Stimulated activated CD4-positive, alpha-beta T cell treated with anti-CD3 and anti-CD28 coated beads, Interleukin-2, amount 100 ng/mL, for 48 hours (primary cell): ENCODE measurements at regions not wholly inside any gene's neighbourhood (a gene's known extent, or its start where the extent isn't known, plus 50 kb on each side); places are given as distances from the start of the nearest gene placed in this dataset.

Experiments
- DNase-seq, 2 donors: peaks; one replicate each; pipeline ENCODE4 v3.0.0-alpha.2; 2020

DNA sequence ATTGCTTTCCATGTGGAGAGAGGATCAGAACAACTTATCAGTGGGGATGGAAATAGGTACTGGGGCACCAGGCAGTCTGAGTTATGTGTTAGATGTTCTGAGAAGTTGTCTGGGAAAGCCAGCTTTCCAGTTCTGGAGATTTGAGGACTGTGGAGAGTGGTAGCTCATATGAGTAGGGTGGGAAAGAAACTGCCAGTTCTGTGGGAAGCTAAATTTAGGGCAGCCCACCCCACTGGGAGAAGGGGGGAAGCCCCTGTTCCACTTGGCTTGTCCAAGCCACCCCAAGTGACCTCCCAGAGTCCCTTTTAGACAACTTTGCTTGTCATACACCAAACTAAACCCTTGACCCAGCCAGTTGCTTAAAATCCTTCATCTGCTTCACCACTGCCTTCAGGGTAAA, 189.5 kb downstream of the REEP3 start:
- no peak for DNase-seq

DNA sequence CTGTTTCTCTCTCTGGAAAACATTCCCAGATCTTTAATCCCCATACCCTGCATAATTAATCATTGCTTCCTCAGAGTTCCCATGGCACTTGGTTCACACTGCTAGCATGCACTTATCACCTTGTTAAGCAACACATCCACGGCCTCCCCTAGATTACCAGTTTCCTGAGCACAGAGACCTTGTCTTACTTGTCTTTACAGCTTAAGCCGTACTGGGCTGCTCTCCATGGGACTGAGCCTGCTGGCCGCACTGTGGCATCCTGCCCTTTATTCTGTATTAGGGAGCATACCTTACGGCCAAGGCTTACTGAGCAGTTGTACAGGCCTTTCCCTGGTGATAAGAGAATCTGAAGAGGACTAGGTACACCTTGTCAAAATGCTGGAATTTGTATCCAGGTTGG, 190.2 kb downstream of the REEP3 start:
- DNase-seq, result no peak

DNA sequence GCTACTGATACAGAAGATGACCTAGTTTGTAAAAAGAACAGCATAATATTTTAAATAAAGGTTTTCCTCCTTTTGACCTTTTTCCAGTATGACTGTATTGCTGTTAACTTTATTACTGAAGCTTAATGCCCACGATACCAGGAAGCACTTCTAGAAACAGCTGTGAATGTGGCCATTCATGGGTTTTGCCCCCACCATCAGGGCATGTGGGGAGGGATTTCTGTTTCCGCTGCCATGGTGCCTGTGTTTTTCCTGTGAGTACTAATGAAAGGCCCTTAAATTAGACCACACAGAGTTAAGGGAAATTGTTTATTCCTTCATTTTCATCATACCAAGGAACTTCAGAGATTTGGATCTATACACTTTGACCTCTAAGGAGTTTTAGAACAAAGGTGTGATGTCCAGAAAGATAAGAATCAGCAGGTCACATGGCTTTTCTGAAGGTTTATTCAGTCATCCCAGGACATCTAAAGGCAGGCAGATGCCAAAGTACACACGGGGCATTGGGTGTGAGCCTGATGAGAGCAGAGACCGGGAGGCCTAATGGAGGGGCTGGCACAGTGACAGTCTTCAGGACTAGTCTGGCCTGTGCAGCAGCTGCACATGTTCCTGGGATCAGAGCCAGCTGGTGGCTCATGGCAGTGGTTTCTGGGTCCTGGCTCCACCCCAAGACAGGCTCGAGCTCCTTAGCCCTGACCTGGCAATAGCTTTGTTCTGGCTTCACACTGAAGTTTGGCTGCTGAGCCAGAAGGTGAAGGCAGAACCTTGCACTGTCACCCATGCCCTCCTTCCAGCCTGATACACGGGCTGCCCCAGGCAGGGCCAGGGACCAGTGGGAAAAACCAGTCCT, 190.9 kb downstream of the REEP3 start:
- no peak for DNase-seq

DNA sequence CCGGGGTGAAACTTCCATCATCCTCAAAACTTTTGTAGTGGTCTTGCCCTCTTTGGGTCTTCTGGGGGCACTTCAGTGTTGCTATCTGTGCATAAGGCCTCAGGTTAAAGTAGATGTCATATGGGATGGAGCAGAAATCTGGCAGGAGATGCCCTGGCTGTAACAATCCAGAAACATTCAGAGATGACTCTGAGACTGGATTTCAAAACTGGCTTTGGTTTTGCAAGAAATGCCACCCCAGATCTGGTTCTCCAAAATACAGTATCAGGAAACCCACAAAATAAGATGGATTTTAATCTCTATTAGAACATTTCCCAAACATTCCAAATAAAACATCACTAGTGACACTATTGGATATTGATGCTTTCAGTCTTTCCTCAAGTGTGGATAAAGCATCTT, 191.5 kb downstream of the REEP3 start:
- DNase-seq, result no peak

DNA sequence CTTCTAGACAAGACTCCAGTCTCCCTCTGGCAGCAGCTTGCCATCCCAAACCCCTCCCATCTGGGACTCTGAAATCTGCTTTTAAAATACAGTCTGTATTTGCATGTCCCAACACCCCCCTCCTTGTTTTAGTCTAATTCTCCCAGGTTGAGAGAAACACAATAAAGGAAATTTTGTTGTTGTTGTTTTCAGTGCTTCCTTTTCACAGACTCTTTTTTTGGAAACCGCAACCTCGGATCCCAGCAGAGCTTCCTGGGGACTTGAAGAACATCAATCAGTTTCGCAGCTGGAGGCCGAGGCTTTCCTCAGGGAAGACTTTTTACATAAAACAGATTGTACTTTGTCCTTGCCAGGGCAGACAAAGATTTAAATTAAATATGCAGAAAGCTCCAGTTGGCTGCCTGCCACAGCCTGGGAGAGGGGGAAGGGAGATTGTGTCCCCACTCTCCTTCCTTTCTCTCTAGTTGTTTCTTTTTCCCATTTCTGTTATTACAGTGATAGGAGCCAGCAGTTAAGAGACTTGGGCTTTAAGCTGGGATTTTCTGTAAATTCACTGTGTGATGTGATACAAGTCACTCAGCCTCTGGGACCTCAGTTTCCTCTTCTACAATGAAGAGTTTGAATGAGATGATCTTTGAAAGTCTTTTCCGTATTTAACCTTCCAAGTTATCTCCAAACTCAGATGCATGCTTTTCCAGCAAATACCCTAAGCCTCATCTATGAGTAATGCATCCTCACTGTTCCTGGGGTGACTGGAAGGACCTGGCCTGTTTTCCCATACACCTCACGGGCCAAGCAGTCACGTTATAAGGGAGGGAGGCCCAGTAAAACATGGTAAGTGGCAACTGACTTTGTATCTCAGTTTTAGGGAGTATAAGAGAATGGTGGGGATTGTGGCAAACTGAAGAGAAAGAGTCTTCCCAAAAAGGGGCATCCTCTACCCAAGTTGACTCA, 192.3 kb downstream of the REEP3 start:
- DNase-seq, result no peak

DNA sequence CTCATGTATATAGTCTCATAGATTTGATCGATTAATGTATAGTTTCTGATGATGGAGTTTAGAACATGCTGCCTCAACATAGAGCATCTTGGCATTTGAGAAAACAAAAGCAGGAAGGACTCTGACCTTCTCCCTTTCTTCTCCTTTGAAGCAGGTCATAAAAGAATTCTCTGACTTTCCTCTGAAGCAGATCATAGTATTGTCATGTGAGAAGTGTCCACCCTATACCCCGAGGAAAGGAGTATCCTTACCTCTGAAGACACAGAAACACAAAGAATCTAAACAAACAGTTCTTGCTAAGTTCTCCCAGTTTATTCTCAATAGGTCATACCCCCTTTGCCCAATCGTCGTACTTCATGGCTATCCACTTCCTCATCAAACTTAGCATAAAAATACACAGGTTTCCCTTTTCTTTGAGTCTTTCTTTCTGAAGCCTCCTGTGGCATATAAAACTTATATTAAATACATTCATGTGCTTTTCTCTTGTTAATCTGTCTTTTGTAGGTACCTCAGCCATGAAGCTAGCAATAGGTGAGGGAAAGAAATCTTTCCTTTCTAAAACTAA, 194.9 kb downstream of the REEP3 start:
- no peak for DNase-seq

DNA sequence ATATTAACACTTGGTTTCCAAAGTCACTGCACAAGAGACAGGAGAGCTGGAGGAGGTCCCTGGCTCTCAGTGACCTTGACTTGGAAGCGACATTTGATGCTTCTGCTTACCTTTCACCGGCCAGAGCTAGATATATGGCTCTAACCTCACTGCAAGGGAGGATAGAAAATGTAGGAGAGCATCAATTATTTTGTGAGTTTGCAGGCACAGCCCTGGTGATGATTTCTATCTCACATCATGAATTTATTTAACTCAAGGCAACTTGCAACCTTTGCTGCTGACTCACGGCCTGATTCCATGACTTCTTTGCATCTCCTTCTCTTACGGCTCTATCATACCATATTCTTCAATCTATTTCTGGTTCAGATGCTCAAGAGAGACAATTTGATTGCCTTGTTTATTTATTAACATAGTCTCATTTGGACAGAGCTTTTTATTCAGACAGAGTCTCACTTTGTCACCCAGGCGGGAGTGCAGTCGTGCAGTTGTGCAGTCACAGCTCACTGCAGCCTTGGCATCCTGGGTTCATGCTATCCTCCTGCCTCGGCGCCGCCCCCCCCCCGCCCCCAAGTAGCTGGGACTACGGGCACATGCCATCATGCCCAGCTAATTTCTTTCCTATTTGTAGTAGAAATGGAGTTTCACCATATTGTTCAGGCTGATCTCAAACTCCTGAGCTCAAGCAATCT, 196.0 kb downstream of the REEP3 start:
- DNase-seq, result no peak

DNA sequence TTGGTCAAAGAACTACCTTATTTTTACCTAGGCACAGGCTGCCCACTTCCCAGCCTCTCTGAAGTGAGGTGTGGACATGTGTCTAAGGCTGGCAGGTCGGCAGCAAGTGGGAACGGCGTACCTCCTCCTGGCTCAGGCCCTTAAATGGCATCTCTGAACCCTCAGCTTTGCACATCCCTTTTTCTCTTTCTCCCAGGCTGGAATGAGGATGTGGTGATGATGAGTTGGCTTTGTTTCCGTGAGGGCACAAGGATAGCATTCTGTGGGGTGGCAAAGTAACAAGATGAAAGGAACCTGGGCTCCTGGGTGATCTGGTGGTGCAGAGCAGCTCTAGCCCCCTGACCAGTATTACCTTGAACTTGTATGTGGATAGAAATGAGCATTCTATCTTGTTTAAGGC, 196.8 kb downstream of the REEP3 start:
- no peak for DNase-seq

DNA sequence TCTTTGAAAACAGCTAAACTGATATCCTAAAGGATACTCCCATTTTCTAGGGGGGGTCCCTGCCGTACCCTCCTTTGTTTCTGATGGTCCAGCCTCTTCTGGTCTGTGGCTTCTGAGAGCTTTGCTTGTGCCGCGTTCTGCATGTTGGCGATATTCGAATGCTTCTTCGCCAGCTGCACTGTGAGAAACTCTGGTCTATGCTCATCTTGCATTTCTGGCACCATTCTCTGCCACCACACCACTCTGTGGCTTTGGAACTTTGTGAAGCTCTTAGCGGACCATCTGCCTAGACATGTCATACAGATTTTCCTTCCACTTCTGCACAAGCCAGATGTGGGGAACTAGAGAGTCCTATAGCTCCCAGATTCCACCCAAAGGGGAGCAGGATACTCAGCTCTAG, 197.2 kb downstream of the REEP3 start:
- DNase-seq, result no peak

DNA sequence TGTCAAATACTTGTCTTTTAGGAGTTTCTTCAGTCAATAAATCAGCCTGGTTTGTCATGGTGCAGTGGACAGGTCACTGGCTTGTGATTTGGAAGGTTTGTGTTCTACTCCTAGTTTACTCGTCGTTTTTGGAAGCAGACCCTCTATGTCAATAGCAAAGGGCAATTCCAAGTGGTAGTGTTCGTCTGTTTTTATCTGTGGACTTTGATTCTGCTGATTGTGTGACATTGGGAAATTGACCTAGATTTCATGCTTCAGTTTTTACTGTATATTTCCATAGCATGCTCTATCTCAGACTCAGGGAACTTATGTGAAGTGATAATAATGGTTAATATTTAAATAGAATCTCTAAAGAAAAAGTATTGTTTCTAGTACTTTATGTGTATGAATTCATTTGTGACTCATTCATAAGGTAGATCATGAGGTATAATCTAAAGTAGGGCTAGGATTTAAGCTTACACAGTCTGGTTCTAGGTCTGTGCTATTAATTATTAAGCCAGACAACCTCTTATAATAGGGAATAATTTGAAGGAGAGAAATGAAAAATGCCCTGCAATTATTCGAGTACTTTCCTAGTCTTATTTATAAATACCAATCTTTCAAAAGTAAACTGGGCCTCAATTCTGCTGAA, 198.1 kb downstream of the REEP3 start:
- no peak for DNase-seq

DNA sequence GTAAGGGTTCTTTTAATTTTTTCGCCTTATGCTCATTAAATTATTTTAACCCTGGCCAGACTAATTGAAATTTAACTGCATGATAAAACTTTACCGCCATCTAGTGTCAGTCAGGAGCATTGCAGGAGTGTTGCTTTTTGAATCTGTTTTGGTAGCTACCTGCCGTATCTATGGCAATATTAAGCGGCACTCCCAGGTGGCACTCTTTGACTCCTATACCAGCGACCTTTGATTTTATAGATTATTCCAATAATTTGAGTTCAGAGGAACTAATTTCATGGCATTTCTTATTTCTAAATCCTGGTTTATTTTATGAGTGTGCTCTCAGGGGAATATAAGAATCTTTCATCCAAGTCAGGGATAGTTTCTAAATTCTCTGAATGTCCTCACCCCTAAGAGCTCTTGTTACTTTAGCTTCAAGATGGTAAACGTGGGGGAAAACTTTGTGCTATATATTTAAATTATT, 198.9 kb downstream of the REEP3 start:
- DNase-seq, result peak; percentile 44

DNA sequence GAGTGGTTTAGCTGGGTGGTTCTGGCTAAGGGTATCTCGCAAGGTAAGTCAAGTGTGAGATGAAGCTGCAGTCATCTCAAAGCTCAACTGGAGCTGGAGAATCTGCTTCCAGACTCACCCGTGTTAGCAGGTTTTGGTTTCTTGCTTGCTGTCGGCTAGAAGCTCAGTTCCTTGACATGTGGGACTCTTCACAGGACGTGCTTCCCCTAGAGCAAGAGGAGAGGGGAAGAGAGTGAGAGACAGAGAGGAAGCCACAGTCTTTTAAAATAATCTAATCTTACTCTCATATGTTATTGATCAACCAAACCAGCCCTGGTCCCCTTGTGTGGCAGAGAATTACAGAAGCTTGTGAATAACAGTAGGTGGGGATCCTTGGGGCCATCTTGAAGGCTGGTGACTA, 199.5 kb downstream of the REEP3 start:
- no peak for DNase-seq

DNA sequence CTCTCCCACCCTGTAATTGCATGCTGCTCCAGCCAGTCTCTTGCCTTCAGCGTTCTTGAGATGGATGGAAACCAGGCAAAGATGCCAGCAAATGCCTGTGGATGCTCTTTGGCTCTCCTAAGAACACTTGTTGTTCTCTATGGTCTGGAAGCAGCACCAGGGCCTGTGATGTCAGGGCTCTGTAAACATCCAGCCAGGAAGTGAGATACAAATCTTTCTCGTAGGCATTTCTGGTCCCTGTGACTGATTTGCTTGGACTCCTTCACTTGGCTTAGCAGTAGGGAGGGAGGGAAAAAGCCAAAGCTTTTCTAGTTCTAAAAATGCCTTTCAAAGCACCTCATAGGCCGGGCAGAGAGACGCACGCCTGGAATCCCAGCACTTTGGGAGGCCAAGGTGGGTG, 201.3 kb downstream of the REEP3 start:
- no peak for DNase-seq

DNA sequence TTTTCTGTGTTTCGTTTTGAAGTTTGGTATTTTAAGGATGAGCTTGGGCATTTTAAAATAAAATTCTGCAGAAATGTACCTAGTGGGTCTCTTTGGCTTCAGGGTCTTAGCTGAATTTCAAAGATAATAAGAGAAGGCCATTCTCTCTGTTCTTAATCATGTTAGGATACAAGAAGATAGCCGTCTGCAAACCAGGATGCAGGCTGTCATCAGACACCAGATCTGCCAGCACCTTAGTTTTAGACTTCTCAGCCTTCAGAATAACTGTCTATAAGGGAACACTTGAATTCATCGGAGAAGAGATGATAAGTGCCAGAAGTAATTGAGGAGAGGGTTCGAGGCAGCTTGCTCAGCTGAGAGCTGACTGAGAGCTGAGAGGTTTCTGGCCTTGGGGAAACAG, 202.1 kb downstream of the REEP3 start:
- no peak for DNase-seq

DNA sequence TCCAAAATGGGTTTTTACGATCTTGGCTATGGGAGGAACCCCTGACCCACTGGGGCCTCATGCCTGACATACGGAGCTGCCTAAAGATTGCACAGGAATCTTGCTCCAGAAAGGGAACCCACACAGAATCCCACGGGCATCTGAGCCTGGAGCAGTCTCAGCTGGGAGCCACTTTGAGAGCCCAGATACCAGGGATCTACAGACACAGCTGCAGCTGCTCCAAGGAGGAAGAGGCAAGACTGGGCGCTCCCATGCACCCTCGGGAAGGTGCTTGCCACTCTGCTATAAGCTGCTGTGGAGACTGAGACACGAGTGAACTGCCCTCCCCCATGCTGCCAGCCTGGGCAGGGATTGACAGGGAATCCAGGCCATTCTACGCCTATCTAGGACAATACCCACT, 202.5 kb downstream of the REEP3 start:
- DNase-seq, result no peak

DNA sequence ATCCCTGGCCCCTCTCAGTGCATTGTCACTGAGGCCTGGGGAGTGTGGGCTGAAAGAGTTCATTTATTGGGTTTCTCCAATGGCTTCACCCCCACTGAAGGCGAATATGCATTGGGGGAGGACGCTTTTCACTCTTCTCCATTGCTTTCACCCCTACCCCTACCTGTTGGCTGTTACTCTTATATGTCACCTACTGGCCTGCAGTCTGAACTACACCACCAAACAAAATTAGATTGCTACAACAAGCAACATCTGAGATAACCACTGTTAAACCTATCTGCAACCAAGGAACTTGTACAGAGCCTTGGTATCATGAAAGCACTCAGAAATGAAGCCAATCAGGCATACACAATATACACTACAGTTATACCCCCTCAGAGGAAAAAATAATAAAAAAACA, 203.7 kb downstream of the REEP3 start:
- DNase-seq, result no peak

DNA sequence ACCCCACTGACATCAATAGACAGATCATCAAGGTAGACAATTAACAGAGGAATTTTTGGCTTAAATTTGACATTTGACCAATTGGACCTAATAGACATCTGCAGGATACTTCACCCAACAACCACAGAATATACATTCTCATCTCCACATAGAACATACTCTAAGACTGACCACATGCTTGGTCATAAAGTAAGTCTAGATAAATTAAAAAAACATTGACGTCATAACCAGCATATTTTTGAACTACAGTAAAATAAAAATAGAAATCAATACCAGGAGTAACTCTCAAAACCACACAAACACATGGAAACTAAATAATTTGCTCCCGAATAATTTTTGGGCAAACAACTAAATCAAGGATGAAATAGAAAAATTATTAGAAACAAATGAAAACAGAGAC, 205.7 kb downstream of the REEP3 start:
- DNase-seq, result no peak

DNA sequence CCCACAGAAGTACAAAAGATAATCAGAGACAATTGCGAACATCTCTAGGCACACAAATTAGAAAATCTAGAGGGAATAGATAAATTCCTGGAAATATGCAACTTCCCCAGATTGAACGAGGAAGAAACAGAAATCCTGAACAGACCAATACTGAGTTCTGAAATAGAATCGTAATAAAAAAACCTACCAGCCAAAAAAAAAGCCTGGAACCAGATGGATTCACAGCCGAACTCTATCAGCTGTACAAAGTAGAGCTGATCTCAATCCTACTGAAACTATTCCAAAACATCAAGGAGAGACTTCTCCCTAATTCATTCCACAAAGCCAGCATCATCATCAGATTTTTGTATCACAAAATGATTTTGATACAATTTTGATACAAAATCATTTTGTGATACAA, 206.4 kb downstream of the REEP3 start:
- no peak for DNase-seq

DNA sequence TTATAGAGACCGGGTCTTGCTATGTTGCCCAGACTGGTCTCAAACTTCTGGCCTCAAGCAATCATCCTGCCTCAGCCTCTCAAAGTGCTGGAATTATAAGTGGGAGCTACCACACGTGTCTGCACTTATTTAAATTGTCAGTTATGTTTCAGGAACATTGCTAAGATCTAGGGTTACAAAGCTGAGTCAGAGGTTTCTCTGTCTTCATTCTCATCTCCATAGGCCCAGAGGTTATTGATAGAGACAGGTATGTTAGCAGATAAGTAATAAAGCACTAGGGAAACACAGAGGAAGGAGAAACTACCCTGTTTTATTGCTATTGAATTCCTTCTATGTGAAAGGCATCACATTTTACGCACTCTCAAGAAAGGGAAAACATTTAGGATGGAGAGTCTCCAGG, 214.1 kb downstream of the REEP3 start:
- no peak for DNase-seq

DNA sequence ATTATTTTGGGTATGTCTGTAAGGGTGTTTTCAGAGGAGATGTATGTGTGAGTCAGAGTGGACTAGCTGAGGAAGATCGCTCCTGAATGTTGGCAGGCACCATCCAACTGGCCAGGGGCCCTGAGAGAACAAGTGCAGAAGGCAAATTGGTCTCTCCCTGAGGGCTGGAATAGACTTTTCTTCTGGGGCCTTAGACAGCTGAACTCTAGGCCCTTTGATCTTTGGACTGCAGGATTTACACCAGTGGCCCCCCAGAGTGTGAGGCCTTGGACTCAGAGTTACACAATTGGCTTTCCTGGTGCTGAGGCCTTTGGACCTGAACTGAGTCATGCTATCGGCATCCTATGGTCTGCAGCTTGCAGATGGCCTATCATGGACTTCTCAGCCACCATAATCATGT, 217.2 kb downstream of the REEP3 start:
- no peak for DNase-seq

DNA sequence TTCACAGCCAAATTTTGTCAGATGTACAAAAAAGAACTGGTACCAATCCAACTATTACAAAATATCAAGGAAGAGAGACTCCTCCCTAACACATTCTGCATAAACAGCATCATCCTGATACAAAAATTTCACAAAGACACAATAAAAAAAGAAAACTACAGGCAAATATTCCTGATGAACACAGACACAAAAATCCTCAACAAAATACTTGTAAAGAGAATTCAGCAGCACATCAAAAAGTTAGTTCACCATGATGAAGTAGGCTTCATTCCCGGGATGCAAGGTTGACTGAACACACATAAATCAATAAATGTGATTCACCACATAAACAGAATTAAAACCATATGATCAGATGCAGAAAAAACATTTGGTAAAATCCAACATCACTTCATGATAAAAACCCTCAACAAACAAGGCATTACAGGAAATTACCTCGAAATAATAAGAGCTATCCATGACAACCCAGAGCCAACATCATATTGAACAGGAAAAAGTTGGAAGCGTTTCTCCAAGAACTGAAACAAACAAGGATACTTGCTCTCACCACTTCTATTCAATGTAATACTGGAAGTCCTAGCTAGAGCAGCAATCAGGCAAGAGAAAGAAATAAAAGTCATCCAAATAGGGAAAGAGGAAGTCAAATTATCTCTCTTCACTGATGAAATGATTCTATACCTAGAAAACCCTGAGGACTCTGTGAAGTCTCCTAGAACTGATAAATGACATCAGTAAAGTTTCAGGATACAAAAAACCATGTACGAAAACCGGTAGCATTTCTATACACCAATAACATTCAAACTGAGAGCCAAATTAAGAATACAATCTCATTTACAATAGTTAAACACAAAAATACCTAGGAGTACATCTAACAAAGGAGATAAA, 223.1 kb downstream of the REEP3 start:
- no peak for DNase-seq

DNA sequence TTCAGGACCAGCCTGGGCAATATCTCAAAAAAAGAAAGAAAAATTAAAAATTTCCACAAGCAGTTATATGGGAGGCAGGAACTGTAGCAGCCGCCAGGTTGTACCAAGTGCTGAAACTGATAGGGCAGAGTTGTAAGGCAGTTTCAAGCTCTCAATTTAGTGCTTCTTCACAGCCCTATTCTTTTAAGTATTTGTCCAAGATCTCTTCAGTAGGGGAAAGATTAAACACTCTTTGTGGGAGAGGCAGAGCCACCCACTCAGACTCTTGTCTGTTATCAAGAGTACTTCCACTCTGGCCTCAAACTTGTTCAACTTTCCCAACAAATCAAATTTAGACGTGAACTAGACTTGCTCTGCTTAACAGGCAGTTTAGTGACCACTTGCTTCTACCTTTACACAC, 228.7 kb downstream of the REEP3 start:
- DNase-seq, result no peak
